GM18511 (cell line): ENCODE measurements at regions not wholly inside any gene's neighbourhood (a gene's known extent, or its start where the extent isn't known, plus 50 kb on each side); places are given as distances from the start of the nearest gene placed in this dataset.

ENCODE experiments used
- ATAC-seq: cut with Tn5 transposase; IDR thresholded peaks from one replicate; pipeline ENCODE4 v1.9.1; 2021; ENCODE audit warnings: mild to moderate bottlenecking, moderate library complexity; ENCODE audit not compliant: unreplicated experiment

GRCh38 chr11:121800731-121801393, 315.2 kb downstream of the BLID start:
- ATAC-seq = no peak

GRCh38 chr11:121800240-121800639, 315.8 kb downstream of the BLID start:
- no peak for ATAC-seq

- no peak for ATAC-seq
Observed at GRCh38 chr11:121797496-121797895, 318.5 kb downstream of the BLID start.

GRCh38 chr11:121795174-121795573, 320.8 kb downstream of the BLID start:
- ATAC-seq = no peak

- no peak for ATAC-seq
Observed at GRCh38 chr11:121794671-121795141, 321.3 kb downstream of the BLID start.

GRCh38 chr11:121793916-121794315, 322.1 kb downstream of the BLID start:
- no peak for ATAC-seq

GRCh38 chr11:121793291-121793690, 322.7 kb downstream of the BLID start:
- no peak for ATAC-seq

GRCh38 chr11:121792185-121792584, 323.8 kb downstream of the BLID start:
- no peak for ATAC-seq

- no peak for ATAC-seq
Observed at GRCh38 chr11:121790430-121790829, 325.6 kb downstream of the BLID start.

GRCh38 chr11:121780971-121781370, 328.2 kb upstream of the SORL1-AS1 start:
- ATAC-seq = no peak

GRCh38 chr11:121777056-121777455, 324.3 kb upstream of the SORL1-AS1 start:
- ATAC-seq = no peak

- ATAC-seq = no peak
Observed at GRCh38 chr11:121775276-121775675, 322.5 kb upstream of the SORL1-AS1 start.

- ATAC-seq = no peak
Observed at GRCh38 chr11:121773076-121773475, 320.3 kb upstream of the SORL1-AS1 start.

GRCh38 chr11:121770939-121771595, 318.3 kb upstream of the SORL1-AS1 start:
- no peak for ATAC-seq

GRCh38 chr11:121769191-121769590, 316.4 kb upstream of the SORL1-AS1 start:
- ATAC-seq = no peak

- ATAC-seq = peak; percentile 85
Observed at GRCh38 chr11:121767433-121767832, 314.7 kb upstream of the SORL1-AS1 start.

- peak; percentile 26 for ATAC-seq
Observed at GRCh38 chr11:121766991-121767390, 314.2 kb upstream of the SORL1-AS1 start.

GRCh38 chr11:121766166-121766565, 313.4 kb upstream of the SORL1-AS1 start:
- ATAC-seq = no peak

- ATAC-seq = peak; percentile 85
Observed at GRCh38 chr11:121763526-121763925, 310.8 kb upstream of the SORL1-AS1 start.

- no peak for ATAC-seq
Observed at GRCh38 chr11:121762820-121763219, 310.1 kb upstream of the SORL1-AS1 start.

- ATAC-seq = no peak
Observed at GRCh38 chr11:121761186-121761585, 308.4 kb upstream of the SORL1-AS1 start.

- ATAC-seq = peak; percentile 81
Observed at GRCh38 chr11:121757480-121758125, 304.8 kb upstream of the SORL1-AS1 start.
